Activated T-cell treated with anti-CD3 and anti-CD28 coated beads, Interleukin-2, amount 50 U/mL, for 48 hours (primary cell): ENCODE measurements at regions not wholly inside any gene's neighbourhood (a gene's known extent, or its start where the extent isn't known, plus 50 kb on each side); places are given as distances from the start of the nearest gene placed in this dataset.

ENCODE experiments used
- DNase-seq, 2 experiments: peaks; one replicate each; pipeline ENCODE4 v3.0.0-alpha.2; 2020

- DNase-seq, result no peak
These were observed 61.0 kb upstream of the FGFR2 start for GRCh38 chr10:121659236-121659635.

GRCh38 chr10:121658611-121659010 lies 60.4 kb upstream of the FGFR2 start:
- DNase-seq, result no peak

- no peak for DNase-seq
These were observed 59.9 kb upstream of the FGFR2 start for GRCh38 chr10:121658111-121658510.

GRCh38 chr10:121655254-121656144 lies 57.3 kb upstream of the FGFR2 start:
- DNase-seq, result no peak

- DNase-seq, result no peak
These were observed 55.8 kb upstream of the FGFR2 start for GRCh38 chr10:121654021-121654545.

GRCh38 chr10:121653608-121654007 lies 55.4 kb upstream of the FGFR2 start:
- no peak for DNase-seq

- no peak for DNase-seq
These were observed 50.2 kb upstream of the FGFR2 start for GRCh38 chr10:121648493-121648892.

- no peak for DNase-seq
These were observed 49.8 kb upstream of the FGFR2 start for GRCh38 chr10:121648059-121648458.
